HG03097 (cell line): ENCODE measurements at regions not wholly inside any gene's neighbourhood (a gene's known extent, or its start where the extent isn't known, plus 50 kb on each side); places are given as distances from the start of the nearest gene placed in this dataset.
"Not testable (repeated sequence)": the region's sequence is repeated elsewhere in the genome, so short reads cannot be mapped to it uniquely, and the experiment has no call there.

Experiments
- ATAC-seq: cut with Tn5 transposase; IDR thresholded peaks from one replicate; pipeline ENCODE4 v1.9.1; 2021; ENCODE audit not compliant: unreplicated experiment, low FRiP score

DNA sequence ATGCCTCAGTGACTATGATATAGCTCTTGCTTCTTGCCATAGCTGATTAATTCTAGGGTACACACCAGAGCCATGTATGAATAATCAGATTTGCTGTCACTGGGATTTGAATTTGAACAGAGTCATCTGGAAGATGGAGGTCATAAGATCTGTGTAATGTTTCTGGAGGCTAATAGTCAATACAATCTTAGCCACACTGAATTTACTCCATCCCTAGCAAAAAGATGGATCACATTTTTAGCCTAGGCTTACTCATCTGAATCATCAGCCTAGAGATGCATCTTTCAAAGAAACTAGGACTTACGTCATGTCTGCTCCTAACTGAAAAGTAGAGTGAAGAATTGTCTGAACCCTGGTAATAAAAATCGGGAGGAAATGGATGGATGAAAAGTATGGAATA is 142.3 kb upstream of the ZNF804B start:
- no peak for ATAC-seq

DNA sequence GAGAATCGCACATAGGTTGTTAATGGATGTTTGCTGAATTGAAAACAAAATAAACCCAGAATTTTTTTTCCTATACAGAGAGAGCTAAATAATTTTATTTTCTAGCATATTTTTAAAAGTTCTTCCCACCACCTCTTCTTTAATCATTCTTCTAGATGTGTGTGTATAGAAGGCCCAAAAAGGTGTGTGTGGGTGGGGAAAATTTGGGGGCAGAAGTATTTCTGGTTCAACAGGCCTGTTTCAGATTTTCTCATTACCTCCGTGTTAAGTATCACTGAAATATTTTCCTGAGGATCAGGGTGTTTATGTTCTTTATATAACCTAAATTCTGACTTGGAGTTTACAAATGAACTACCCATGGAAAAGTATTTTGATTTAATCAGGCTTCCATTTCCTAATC is 144.2 kb upstream of the ZNF804B start:
- no peak for ATAC-seq

GRCh38 chr7:88614736-88615135 is 144.8 kb upstream of the ZNF804B start:
- no peak for ATAC-seq

- no peak for ATAC-seq
Observed at GRCh38 chr7:88610942-88611341, 148.6 kb upstream of the ZNF804B start.

DNA sequence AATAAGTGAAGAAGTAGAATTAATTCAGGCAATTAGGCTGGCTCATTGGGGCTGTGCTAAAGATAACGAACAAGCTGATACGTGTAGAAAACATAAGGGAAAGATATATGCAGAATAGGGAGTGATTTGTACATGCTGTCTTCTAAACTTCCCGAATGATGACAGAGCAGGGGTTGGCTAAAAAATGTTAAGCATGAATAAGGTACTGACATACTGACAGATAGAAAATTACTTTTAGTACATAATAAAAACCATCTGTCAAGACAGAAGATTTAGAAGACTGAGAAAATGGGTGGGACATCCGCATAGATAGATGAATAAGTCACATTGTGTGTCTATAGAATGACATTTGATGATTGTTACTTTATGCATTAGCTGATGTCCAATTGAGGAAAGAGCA is 158.8 kb upstream of the ZNF804B start:
- no peak for ATAC-seq

DNA sequence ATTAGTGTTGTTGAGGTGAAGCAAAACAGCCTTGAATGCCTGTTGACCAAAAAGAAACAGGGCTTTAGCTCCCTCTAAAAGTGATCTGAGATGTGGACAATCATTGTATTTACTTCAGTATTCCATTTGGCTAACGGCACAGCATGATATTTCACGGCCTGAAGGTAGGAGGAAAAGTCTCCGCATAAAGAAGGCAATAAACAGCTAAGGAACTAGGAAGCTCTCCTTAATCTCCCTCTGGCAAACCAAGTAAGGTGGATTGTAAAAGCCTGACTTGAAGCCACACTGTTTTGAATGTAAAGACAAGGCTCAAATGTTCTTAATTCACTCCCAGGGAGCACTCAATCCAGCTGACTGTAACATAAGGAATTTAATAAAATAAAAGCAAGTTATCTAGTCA is 160.0 kb upstream of the ZNF804B start:
- no peak for ATAC-seq

- ATAC-seq, result no peak
Observed at GRCh38 chr7:88597941-88598425, 161.5 kb upstream of the ZNF804B start.

DNA sequence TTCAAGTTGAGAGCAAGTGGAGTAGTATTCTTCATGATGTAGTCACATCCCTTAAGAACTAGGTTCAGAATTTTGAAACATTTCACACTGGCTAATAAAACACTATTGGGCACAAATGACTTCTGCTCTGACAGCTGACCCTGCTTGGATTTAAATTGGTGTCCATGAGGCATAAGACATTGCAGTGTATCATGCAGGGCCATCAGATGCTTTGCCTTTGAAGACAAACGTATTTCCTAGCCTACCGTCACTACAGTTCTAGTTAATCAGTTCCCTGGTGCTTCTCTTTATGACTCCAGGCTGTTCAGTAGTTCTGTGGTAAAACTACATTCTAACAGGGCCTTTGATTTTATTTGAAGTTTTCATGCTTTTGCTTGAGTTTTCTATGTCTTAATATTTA is 168.5 kb upstream of the ZNF804B start:
- ATAC-seq, result no peak

- ATAC-seq, result no peak
Observed at GRCh38 chr7:88589927-88590326, 169.6 kb upstream of the ZNF804B start.

DNA sequence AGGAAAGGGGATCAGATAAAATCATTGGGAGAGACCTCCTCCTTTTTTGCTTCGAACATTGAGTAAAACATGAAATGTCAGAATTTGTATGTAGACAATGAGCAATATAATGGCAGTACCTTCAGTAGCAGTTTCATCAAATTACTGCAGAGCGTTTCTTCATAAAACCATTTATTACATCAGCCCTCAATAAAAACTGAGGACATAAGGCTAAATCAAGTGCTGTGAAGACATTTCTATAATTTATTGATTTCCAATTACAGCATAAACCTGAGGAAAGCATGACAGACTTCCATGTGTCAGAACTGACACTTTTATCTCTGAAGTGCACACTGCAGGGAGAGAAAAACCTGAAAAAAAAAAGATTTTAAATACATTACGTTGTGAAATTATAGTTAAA is 172.6 kb upstream of the ZNF804B start:
- ATAC-seq, result no peak

- ATAC-seq, result no peak
Observed at GRCh38 chr7:88586219-88586618, 173.3 kb upstream of the ZNF804B start.

DNA sequence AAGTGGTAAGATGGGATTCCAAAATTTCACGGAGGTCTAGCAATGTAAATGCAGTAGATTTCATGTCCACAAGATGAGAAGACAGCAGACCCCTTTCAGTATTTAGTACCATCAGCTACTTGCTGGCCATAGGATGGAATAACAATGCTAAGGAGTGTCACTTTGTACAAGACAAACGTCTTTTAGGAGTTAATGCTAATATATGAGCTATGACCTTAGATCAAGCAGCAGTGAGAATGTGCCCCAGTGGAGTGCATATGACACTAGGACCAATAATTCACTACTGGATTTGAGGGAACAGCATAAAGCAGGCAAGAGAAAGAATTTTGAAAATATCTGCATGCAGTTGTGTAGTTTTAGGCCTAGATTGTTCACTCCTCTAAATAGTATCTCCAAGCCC is 182.8 kb upstream of the ZNF804B start:
- ATAC-seq, result no peak

GRCh38 chr7:88566162-88566729 is 193.3 kb upstream of the ZNF804B start:
- no peak for ATAC-seq

- ATAC-seq, result no peak
Observed at GRCh38 chr7:88565401-88565800, 194.1 kb upstream of the ZNF804B start.

- ATAC-seq, result not testable (repeated sequence)
Observed at GRCh38 chr7:88556441-88556840, 203.1 kb upstream of the ZNF804B start.

DNA sequence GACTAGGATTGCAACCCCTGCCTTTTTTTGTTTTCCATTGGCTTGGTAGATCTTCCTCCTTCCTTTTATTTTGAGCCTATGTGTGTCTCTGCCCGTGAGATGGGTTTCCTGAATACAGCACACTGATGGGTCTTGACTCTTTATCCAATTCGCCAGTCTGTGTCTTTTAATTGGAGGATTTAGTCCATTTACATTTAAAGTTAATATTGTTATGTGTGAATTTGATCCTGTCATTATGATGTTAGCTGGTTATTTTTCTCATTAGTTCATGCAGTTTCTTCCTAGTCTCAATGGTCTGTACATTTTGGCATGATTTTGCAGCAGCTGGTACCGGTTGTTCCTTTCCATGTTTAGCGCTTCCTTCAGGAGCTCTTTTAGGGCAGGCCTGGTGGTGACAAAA is 204.7 kb upstream of the ZNF804B start:
- not testable (repeated sequence) for ATAC-seq

DNA sequence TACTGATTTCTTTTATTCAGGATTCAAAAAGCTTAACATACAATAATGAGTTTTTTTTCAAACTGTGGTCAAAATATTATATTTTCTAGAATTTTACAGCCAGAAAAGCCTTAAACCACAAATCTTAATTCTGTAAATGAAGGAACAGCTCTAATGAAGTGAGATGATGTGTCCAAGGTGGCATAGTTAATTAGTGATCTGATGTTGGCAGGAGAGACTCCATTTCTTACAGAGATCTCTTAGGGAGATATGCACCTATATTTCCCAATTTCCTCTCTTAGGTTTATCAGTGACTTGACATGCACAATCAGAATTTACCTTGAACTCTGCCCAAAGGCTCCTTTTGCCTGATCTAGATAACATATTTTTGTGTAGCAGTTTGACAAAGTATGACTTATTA is 211.1 kb upstream of the ZNF804B start:
- ATAC-seq, result no peak

DNA sequence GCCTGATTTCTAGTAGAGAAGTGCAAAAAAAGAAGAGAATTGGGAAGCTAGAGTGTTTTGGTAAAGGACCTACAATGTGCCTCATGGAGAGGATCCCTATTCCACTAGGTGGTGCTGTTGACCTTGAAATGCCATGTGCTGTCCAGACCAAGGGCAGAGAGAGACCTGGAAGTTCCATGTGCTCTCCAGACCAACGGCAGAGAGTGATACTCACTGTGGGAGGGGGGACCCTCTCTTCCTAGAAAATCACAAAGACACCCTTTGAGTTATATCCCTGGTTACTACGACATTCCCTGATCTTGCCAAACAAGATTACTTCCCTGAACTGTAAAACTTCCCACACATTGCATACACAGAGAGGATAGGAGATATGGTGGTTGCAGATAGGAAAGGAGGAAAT is 212.7 kb upstream of the ZNF804B start:
- ATAC-seq, result no peak

- no peak for ATAC-seq
Observed at GRCh38 chr7:88545663-88546062, 213.8 kb upstream of the ZNF804B start.

GRCh38 chr7:88540012-88540411 is 219.5 kb upstream of the ZNF804B start:
- ATAC-seq, result no peak

GRCh38 chr7:88539518-88539917 is 220.0 kb upstream of the ZNF804B start:
- ATAC-seq, result no peak

DNA sequence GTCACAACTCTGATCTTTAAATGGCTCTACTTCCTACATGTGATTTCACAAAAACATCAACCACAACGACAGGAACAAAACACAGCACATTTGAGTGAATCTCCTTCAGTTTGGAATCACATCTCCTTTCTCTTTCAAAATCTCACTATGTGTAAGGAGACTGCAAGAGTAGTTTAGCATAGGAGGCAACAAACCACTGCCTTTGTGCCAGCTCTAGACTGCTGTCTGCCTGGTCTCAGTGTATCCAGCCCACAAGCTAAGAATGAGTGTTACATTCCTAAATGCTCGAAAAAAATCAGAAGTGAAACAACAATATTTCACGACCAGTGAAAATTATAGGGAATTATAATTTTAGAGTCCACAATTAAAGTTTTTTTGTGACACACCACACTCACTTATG is 217.0 kb upstream of the STEAP4 start:
- no peak for ATAC-seq

DNA sequence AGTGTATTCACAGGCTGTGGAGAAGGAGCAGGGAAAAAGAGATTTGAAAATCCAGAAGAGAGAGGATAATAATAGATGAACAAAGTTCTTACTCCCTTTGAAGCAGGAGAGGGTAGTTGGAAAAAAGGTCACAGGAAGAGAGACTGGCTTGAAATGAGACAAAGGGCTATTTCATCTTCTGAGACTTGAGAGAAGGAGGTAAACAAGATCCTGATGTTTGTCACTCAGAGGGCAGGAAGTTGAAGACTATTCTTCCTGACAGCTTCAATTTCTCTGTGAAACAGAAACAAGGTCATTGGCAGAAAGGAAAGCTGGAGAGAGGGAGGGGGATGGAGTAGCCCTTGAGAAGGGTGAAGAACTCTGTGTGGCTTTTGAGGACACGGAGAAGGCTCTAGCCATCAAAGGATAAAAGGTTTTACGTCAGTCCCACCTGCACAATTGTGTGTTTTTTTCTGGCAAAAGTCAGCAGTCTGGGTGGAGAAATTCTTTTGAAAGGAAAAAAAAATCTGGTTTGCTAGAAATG is 216.1 kb upstream of the STEAP4 start:
- no peak for ATAC-seq
